ENCODE measurements at regions not wholly inside any gene's neighbourhood (a gene's known extent, or its start where the extent isn't known, plus 50 kb on each side); places are given as distances from the start of the nearest gene placed in this dataset.
A peak's percentile ranks its signal among the peaks of the same experiment; 100 is the strongest.

GRCh38 chr4:36394352-36394903, 113.0 kb downstream of the DTHD1 start:
- DNase-seq, result no peak

DNA sequence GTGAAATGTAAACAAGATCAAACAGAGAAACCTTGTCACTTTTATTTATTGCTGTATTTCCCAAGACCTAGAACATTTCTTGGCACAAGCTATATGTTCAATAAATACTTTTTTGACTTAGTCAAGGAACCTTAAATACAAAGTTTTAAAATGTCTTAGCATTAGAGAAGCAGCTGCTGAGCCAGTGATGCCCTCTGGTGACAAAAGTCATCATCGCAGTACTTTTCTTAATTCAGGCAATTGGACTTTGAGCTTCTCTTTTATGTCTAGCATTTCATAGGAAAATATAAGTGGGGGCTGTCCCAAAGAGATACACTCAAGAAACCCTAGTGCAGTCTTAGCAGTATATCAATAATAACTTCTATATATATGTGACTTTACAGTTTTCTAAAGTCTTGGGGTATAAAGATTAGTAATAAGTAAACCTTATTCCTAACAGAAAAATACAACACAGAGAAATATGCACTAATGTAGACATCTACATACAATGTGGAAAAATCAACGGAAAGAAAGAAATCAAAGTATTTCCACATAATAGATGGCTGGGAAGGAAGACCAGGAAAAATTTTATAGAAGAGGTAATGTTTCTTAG, 118.4 kb downstream of the DTHD1 start:
- no peak for DNase-seq

- no peak for DNase-seq
Measured at GRCh38 chr4:36402008-36402758, 120.8 kb downstream of the DTHD1 start.

DNA sequence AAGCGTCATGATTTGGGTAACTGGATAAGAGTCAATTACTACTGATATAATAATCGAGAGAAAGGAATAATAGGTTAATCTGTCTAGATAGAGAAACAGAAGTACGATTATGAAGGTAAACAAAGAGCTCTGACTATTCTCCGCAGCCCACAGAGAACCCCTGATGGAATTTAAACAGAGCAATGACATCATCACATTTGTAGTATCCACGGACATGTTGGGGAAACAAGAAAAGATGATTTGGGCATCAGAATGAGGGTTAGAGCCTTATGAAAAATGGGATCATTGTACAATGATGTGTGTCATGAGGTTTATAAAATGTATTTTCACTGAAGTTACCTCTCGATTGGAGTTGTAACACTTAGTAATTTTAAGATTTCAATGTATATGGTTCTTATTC, 129.9 kb downstream of the DTHD1 start:
- no peak for DNase-seq

GRCh38 chr4:36414248-36414647, 132.8 kb downstream of the DTHD1 start:
- peak; percentile 3 for DNase-seq

GRCh38 chr4:36417146-36417545, 135.7 kb downstream of the DTHD1 start:
- no peak for DNase-seq

DNA sequence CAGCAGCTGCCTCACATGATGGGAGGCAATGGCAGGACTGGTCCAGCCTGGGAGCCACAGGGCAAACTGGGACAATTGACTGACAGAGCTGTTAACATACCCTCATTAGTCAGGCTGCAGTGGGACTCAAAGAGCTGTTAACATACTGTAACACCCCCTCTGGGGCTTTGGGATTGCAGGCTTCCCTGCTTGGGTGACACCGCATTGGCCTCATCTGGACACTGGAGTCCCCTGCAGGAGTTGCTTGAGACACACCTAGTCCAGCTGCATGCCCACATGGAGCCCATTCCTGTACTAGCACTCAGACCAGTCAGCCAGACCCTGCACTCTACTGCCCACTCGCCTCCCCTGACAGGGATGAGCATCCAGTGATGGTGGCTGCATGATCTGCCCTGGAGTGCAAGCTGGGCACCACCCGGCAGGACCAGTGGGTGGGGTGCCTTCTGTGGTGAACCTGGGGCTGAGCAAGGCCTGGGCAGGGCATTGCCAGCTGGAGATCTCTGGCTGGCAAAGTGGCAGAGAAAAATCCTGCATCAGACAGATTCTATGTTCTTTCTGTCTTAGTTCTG, 138.8 kb downstream of the DTHD1 start:
- no peak for DNase-seq

DNA sequence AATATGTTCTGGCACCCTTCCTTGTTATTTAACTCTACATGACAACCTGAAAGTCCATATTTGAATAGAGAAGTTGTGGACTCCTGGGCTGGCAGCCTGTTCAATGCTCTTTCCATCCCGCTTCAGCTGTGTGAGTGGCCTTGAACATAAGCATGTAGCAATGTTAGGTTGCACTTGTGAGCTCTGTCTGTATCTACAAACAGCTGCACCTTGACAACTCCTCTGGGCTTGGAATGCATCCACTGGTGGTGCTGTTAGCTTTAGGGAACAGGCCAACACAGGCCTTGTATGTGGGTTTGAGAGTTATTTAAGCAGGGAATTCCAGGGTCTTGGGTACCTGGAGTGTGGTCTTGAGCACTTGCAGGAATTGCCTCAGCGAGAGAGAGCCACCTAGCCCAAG, 141.2 kb downstream of the DTHD1 start:
- DNase-seq, result no peak

DNA sequence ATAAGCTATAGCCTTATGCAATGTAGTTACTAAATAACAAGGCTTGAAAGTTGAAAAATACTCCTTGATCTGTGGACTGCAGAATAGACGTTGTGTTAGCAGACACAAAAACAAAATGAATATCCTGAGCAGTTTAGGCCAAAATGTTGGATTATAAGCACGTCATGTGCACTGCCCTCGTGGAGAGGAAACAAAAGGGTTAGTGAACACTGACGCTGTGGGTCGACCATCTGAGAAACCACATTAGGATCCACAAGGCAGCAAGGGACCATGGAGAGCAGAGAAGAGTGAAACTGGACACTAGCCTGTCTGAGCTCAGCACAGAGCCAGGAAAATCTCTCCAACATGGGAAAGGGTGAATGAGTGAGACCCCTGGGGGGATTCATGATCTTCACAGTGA, 145.3 kb downstream of the DTHD1 start:
- no peak for DNase-seq

DNA sequence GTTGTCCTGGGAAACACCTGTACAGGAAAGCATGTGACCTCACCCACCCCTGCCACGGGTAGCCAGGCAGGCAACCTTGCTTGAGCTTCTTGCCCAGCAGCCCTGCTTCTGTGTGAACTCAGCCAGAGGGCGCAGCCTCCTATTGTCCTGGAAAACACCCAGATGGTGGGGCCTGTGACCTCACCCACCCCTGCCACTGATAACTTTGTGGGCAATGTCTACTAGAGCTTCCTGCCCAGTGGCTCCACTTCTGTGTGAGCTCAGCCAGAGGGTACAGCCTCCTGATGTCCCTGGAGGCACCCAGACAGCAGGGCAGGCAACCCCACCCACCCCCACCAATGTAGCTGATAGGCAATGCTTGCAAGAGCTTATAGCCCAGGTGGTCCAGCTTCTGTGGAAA, 146.3 kb downstream of the DTHD1 start:
- no peak for DNase-seq

DNA sequence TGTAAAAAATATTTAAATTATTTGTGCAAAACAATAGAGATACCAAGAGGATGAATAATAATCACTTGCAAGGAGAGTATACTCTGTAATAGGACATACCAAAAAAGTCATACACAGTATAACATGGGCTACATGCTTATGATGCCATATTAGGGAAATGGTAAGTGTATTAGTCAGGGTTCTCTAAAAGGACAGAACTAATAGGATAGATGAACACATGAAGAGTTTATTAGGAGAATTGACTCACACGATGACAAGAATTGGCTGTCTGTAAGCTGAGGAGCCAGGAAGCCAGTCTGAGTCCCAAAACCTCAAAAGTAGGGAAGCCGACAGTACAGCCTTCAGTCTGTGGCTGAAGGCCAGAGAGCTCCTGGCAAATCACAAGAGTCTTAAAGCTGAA, 151.2 kb downstream of the DTHD1 start:
- DNase-seq, result no peak

- no peak for DNase-seq
Measured at GRCh38 chr4:36439556-36439955, 158.1 kb downstream of the DTHD1 start.

GRCh38 chr4:36445480-36445879, 164.1 kb downstream of the DTHD1 start:
- DNase-seq, result no peak

DNA sequence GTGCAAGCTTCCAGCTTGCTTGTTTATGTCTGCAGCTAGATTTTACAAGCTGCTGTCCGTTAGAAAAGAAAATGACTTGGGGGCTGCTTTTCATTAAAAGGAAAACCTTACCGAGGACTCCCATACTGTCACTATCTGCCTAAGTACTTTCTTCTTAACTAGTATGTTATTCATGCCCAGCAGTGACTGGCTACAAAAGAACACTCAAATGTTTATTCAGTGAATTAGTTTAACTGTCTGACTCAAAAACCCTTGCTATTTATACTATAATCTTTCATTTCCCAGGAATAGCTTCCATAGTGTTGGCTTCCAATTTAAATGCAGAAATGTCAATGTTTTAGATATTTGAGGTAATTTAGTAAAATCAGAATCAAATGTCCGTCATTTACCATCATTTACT, 164.9 kb downstream of the DTHD1 start:
- DNase-seq, result no peak

GRCh38 chr4:36461344-36461743, 179.9 kb downstream of the DTHD1 start:
- DNase-seq, result no peak

DNA sequence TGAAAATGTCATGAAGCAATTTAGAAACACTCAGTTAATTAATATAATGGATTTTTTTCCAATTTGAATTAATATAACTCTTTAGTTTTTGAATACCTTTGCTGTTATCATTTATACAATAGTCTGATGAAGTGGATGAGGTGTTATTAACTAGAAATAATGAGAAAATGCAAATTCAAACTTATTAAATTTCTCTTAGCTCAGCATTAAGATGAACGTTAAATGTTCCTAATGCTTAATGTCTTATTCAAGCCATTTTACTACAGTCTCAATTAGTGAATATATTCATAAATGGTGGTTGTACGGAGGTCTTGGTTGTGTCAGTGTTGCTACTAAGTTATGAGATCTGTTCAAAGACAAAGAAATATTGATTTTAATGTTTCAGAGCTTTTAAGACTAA, 186.3 kb downstream of the DTHD1 start:
- DNase-seq, result no peak

GRCh38 chr4:36471903-36472302, 190.5 kb downstream of the DTHD1 start:
- no peak for DNase-seq

DNA sequence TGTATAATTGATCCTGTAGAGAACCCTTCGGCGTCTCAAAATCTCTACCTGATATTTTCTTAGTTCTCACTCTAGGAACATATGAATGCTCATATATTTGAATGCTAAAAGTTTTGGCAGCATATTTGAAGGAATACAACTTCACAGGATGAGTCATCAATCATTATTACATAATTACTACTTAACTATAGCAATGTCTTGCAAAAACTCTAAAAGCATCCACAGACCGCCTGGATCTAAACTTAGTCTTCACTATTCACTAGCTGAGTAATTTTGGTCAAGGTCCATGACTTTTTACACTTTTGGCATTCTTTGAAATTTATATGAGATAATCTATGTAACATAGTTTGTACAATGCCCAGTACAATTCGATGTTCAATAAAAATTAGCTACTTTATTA, 194.7 kb downstream of the DTHD1 start:
- DNase-seq, result no peak

DNA sequence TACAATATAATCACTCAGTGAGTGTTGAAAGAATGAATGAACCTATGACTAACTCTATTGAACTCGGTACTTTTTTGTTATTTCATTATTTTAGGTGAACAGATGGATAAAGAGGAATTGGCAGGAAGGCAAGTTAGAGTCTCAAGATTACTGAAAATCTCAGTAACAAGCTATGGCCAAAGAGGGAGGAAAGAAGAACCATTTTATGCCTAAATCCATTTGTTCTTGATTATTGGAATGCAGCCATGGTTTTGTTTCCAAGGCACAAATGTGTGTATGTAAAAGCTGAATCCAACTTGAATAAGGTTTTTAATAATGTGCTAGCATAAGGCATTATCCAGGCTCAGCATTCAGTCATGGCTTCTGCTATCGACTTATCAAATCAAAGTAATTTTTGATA, 196.4 kb downstream of the DTHD1 start:
- no peak for DNase-seq

DNA sequence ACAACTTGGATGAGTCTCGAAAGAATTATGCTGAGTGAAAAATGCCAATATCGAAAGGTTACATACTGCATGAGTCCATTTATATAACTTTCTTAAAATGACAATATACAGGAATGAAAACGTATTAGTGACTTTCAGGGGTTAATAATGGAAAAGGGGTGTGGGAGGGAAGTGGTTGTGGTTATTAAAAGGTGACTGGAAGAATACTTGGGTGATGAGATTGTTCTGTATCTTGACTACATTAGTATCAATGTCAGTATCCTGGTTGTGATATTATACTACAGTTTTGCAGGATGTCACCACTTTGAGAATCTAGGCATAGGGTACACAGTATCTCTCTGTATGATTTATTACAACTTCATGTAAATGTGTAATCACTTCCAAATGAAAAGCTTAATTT, 204.5 kb downstream of the DTHD1 start:
- no peak for DNase-seq

- DNase-seq, result no peak
Measured at GRCh38 chr4:36489798-36490197, 208.4 kb downstream of the DTHD1 start.

- DNase-seq, result no peak
Measured at GRCh38 chr4:36492041-36492440, 210.6 kb downstream of the DTHD1 start.

- DNase-seq, result no peak
Measured at GRCh38 chr4:36492590-36492989, 211.2 kb downstream of the DTHD1 start.

- no peak for DNase-seq
Measured at GRCh38 chr4:36493251-36493650, 211.8 kb downstream of the DTHD1 start.

Data from NCI-H748 treated with DMSO at 0.1 percent for 48 hours (cell line).